CD4-positive, alpha-beta T cell (primary cell): ENCODE measurements at regions not wholly inside any gene's neighbourhood (a gene's known extent, or its start where the extent isn't known, plus 50 kb on each side); places are given as distances from the start of the nearest gene placed in this dataset.

Experiments
- ATAC-seq: fragments of 200-7000 bp; cut with Tn5 transposase; one replicate; pipeline ENCODE4 v1.10.0; 2022; ENCODE audit warnings: mild to moderate bottlenecking; ENCODE audit not compliant: poor library complexity
- CTCF ChIA-PET: fragments of 350-600 bp; sonication (Branson Sonifier 250); formaldehyde crosslinking; loops from one replicate; lab custom pipeline; 2021; ENCODE audit warnings: antibody characterized with exemption, inconsistent platforms; lab: Charles Lee
- POLR2A ChIA-PET: fragments of 350-600 bp; sonication (Branson Sonifier 250); formaldehyde crosslinking; loops from one replicate; lab custom pipeline; 2021; ENCODE audit warnings: antibody characterized with exemption, inconsistent platforms; lab: Charles Lee
- DNase-seq, 14 experiments: peaks; one replicate each; pipeline ENCODE4 v3.0.0-alpha.2; 2013 to 2020; ENCODE audit warnings: mixed read lengths in 2 of 14
- H3K27ac ChIP-seq, 2 donors: one replicate each; pipeline versions ENCODE4 v1.5.1 to v1.7.0; 2013; ENCODE audit warnings: low read length in 2 of 2, low read depth in 1 of 2, mild to moderate bottlenecking in 1 of 2
- H3K27me3 ChIP-seq, 2 experiments: 1 replicate in 1 of 2; 2 replicates in 1 of 2; pipeline versions ENCODE4 v1.6.1 to v1.7.0; 2013; ENCODE audit warnings: low read length in 2 of 2, control low read depth in 1 of 2, mild to moderate bottlenecking in 1 of 2, moderate library complexity in 1 of 2; ENCODE audit not compliant: insufficient read depth in 2 of 2, control insufficient read depth in 1 of 2
- H3K36me3 ChIP-seq: one replicate; pipeline ENCODE4 v1.6.1; 2013; ENCODE audit warnings: low read length, control low read depth; ENCODE audit not compliant: insufficient read depth
- H3K4me1 ChIP-seq: one replicate; pipeline ENCODE4 v1.6.1; 2013; ENCODE audit warnings: low read length, control low read depth; ENCODE audit not compliant: insufficient read depth
- H3K4me3 ChIP-seq: one replicate; pipeline ENCODE4 v1.5.1; 2013; ENCODE audit warnings: mild to moderate bottlenecking, low read length, moderate library complexity
- H3K9me3 ChIP-seq, 2 experiments: 1 replicate in 1 of 2; 2 replicates in 1 of 2; pipeline versions ENCODE4 v1.6.1 to v1.7.0; 2013; ENCODE audit warnings: low read length in 2 of 2, mild to moderate bottlenecking in 2 of 2, control low read depth in 1 of 2, moderate library complexity in 1 of 2; ENCODE audit not compliant: control insufficient read depth in 1 of 2, insufficient read depth in 1 of 2
- H3K27ac Mint-ChIP-seq: one replicate; pipeline ENCODE4 v1.8.0; 2020; ENCODE audit warnings: mixed read lengths
- H3K27me3 Mint-ChIP-seq: one replicate; pipeline ENCODE4 v1.8.0; 2021; ENCODE audit warnings: mixed read lengths
- H3K36me3 Mint-ChIP-seq: one replicate; pipeline ENCODE4 v1.8.0; 2021; ENCODE audit warnings: low read depth, mixed read lengths
- H3K4me1 Mint-ChIP-seq: one replicate; pipeline ENCODE4 v1.8.0; 2021; ENCODE audit warnings: low read depth, mixed read lengths
- H3K4me3 Mint-ChIP-seq: one replicate; pipeline ENCODE4 v1.8.0; 2020; ENCODE audit warnings: mild to moderate bottlenecking, mixed read lengths
- H3K9me3 Mint-ChIP-seq: one replicate; pipeline ENCODE4 v1.8.0; 2020; ENCODE audit warnings: mixed read lengths
- intact Hi-C, 2 experiments: fragments of 100-400 bp; cut with DNase I in 1 of 2; cut with micrococcal nuclease in 1 of 2; formaldehyde crosslinking; loops; one replicate each; pipeline versions ENCODE4 v1.15.1 to v1.9.0; 2023 to 2025; cut with DNase I, micrococcal nuclease
- TF ChIP-seq, protein P1 (sequence below): fragments of 200-600 bp; IDR thresholded peaks from one replicate; pipeline ENCODE4 v1.8.0; 2022; ENCODE audit warnings: antibody characterized with exemption, mild to moderate bottlenecking

DNA sequence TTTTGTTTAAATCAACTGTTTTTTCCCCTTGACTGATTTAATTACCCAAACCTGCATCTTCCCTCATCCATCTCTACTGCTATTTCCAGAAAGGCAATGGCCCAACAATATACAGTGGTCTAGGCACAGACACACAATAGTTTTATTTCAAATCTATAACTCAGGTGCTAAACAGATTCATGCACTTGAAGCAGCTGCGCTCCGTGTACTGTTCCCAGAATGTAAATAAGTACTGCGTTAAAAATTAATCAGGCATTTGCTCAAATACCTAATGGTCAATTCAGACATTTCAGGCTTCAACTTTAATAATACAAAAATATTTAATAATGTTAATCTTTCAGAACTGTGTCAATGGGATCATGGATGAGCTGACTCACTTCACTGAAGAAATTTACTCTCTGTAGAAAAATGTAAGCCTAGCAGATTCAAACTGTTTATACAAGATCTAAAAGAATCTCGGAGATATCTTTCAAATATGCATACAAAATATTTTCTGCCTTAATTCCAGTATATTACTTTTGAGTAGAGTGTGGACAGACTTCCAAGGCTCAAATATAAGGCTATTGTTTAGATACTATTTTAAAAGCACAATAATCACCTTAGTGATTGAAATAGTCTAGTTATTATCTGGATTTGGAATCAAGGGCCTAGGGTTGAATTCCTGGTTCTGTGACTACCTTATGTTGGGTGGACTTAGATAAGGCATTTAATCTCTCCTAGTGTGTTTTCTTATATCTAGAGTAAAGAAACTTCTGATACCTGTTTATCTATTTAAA, 97.4 kb upstream of the PSMD7 start:
- Histone ChIP-seq H3K36me3 (no peaks in the 10 kb centered on the region), H3K27ac (no peak overlapping the region), H3K9me3 (no peaks in the 10 kb centered on the region), H3K4me3 (no peak overlapping the region), H3K4me1 (no peaks in the 10 kb centered on the region), H3K27me3 (no peaks in the 10 kb centered on the region)
- intact Hi-C loops, result no loop called here
- Mint-ChIP-seq H3K4me1 (no peaks in the 10 kb centered on the region), H3K27ac (no peak overlapping the region), H3K27me3 (peaks cover 20% of the 10 kb centered on the region), H3K9me3 (no peaks in the 10 kb centered on the region), H3K4me3 (no peak overlapping the region), H3K36me3 (no peaks in the 10 kb centered on the region)
- DNase-seq (no peak), ATAC-seq (no peak)
- CTCF ChIA-PET, result no interaction called here
- POLR2A ChIA-PET, result no interaction called here
- TF ChIP-seq, protein P1, sequence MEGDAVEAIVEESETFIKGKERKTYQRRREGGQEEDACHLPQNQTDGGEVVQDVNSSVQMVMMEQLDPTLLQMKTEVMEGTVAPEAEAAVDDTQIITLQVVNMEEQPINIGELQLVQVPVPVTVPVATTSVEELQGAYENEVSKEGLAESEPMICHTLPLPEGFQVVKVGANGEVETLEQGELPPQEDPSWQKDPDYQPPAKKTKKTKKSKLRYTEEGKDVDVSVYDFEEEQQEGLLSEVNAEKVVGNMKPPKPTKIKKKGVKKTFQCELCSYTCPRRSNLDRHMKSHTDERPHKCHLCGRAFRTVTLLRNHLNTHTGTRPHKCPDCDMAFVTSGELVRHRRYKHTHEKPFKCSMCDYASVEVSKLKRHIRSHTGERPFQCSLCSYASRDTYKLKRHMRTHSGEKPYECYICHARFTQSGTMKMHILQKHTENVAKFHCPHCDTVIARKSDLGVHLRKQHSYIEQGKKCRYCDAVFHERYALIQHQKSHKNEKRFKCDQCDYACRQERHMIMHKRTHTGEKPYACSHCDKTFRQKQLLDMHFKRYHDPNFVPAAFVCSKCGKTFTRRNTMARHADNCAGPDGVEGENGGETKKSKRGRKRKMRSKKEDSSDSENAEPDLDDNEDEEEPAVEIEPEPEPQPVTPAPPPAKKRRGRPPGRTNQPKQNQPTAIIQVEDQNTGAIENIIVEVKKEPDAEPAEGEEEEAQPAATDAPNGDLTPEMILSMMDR, result no peak

DNA sequence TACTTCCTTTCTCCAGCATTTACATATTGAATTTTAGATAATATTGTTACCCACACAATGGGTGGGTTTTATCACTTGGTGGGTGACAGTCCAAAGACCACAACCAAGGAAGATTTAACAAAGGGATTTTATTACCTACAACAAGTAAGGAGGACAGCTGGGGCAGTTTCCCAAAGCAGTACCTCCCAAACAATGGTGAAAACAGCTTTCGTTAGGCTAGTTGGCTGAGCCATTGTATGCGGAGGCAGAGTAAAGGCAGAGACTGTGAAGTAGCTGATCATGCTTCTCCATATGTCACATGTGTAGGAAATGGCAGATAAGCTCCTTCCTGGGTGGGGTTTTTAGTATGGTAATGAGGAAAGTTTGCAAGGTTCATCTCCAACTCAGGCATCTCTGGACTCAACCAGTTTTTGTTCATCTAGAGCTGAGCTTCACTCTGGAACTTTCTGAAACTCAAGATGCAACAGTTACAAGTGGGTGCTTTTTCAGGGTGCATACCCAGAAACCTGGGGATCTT, 104.3 kb upstream of the PSMD7 start:
- DNase-seq, result no peak

DNA sequence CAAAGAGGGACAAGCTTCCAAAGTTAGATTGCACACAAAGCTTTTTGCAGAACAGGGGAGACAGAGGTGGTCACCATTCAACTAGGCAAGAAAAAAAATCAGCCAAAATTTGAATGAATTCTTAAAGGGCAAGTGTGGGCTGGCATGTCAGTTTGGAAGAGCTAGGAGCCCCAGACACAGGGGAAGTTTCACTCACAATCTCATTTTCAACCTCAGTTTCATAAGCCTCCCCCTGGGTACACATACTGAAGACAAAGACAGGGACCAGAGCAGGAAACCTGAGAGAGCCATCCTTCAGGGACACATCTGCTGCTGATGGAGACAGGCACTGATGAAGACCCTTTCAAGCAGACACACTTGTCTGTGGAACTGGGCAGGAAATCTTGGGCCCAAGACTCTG, 106.3 kb upstream of the PSMD7 start:
- TF ChIP-seq, protein P1, result no peak
- intact Hi-C loops, result no loop called here
- no peak overlapping the region for H3K27ac ChIP-seq
- Mint-ChIP-seq H3K4me1 (no peaks in the 10 kb centered on the region), H3K36me3 (no peaks in the 10 kb centered on the region), H3K9me3 (no peaks in the 10 kb centered on the region), H3K27ac (no peak overlapping the region), H3K4me3 (no peak overlapping the region), H3K27me3 (peaks cover 17% of the 10 kb centered on the region)
- peaks cover 0 to under 1% of the 10 kb centered on the region in 2 experiments for H3K9me3 ChIP-seq
- ATAC-seq (no peak), DNase-seq (no peak)
- H3K27me3 ChIP-seq, result peaks cover 0 to 5% of the 10 kb centered on the region in 2 experiments
- no peaks in the 10 kb centered on the region for H3K4me1 ChIP-seq
- H3K4me3 ChIP-seq, result no peak overlapping the region
- POLR2A ChIA-PET, result no interaction called here
- CTCF ChIA-PET, result no interaction called here
- no peaks in the 10 kb centered on the region for H3K36me3 ChIP-seq

More for the DNA sequence above, 104.3 kb upstream of the PSMD7 start:
- Mint-ChIP-seq H3K4me3 (no peak overlapping the region), H3K36me3 (no peaks in the 10 kb centered on the region), H3K27ac (no peak overlapping the region), H3K27me3 (peaks cover 16% of the 10 kb centered on the region), H3K9me3 (no peaks in the 10 kb centered on the region), H3K4me1 (no peaks in the 10 kb centered on the region)
- Histone ChIP-seq H3K4me1 (no peaks in the 10 kb centered on the region), H3K27me3 (peaks cover 0 to 5% of the 10 kb centered on the region in 2 experiments), H3K9me3 (no peaks in the 10 kb centered on the region), H3K36me3 (no peaks in the 10 kb centered on the region), H3K27ac (no peak overlapping the region), H3K4me3 (no peak overlapping the region)
- no peak for ATAC-seq
- ChIA-PET CTCF (no interaction called here), POLR2A (no interaction called here)
- TF ChIP-seq, protein P1, result no peak
- intact Hi-C loops, result no loop called here
